Endodermal cell (in vitro differentiated cells): ENCODE measurements at regions not wholly inside any gene's neighbourhood (a gene's known extent, or its start where the extent isn't known, plus 50 kb on each side); places are given as distances from the start of the nearest gene placed in this dataset.

Source experiments
- DNase-seq: peaks from one replicate; pipeline ENCODE4 v3.0.0-alpha.2; 2017
- H3K27ac ChIP-seq: 2 replicates; pipeline ENCODE4 v1.5.1; 2013; ENCODE audit warnings: mild to moderate bottlenecking, low read depth, low read length, moderate library complexity
- H3K27me3 ChIP-seq: 2 replicates; pipeline ENCODE4 v1.6.1; 2013; ENCODE audit warnings: mild to moderate bottlenecking, low read length, moderate library complexity; ENCODE audit not compliant: insufficient read depth, control insufficient read depth, poor library complexity, severe bottlenecking
- H3K36me3 ChIP-seq: 2 replicates; pipeline ENCODE4 v1.7.0; 2013; ENCODE audit warnings: mild to moderate bottlenecking, low read length, moderate library complexity; ENCODE audit not compliant: control insufficient read depth, insufficient read depth
- H3K4me1 ChIP-seq: one replicate; pipeline ENCODE4 v1.7.0; 2013; ENCODE audit warnings: low read length; ENCODE audit not compliant: control insufficient read depth, insufficient read depth
- H3K4me3 ChIP-seq: 2 replicates; pipeline ENCODE4 v1.5.1; 2013; ENCODE audit warnings: mild to moderate bottlenecking, low read length, moderate library complexity
- H3K9ac ChIP-seq: 2 replicates; pipeline ENCODE4 v1.6.1; 2013; ENCODE audit warnings: mild to moderate bottlenecking, low read length, moderate library complexity; ENCODE audit not compliant: poor library complexity, severe bottlenecking; ENCODE audit errors: extremely low read depth
- H3K9me3 ChIP-seq: 2 replicates; pipeline ENCODE4 v1.6.1; 2013; ENCODE audit warnings: mild to moderate bottlenecking, low read length, moderate library complexity; ENCODE audit not compliant: control insufficient read depth
- H3K27ac Mint-ChIP-seq: 2 replicates; pipeline ENCODE4 v1.8.0; 2020; ENCODE audit warnings: mixed read lengths
- H3K27me3 Mint-ChIP-seq: 2 replicates; pipeline ENCODE4 v1.8.0; 2021; ENCODE audit warnings: mild to moderate bottlenecking, mixed read lengths; ENCODE audit not compliant: insufficient read depth
- H3K36me3 Mint-ChIP-seq: 2 replicates; pipeline ENCODE4 v1.8.0; 2020; ENCODE audit warnings: low read depth, mixed read lengths
- H3K4me1 Mint-ChIP-seq: 2 replicates; pipeline ENCODE4 v1.8.0; 2020; ENCODE audit warnings: mixed read lengths
- H3K4me3 Mint-ChIP-seq: 2 replicates; pipeline ENCODE4 v1.8.0; 2020; ENCODE audit warnings: mild to moderate bottlenecking, moderate library complexity, mixed read lengths
- H3K9me3 Mint-ChIP-seq: 2 replicates; pipeline ENCODE4 v1.8.0; 2020; ENCODE audit warnings: mild to moderate bottlenecking, mixed read lengths
- CTCF ChIP-seq: fragments of 200-600 bp; sonication (generic); conservative IDR thresholded peaks from 2 replicates; pipeline ENCODE4 v1.5.0; 2021; ENCODE audit warnings: antibody characterized with exemption, mild to moderate bottlenecking
- WGBS, 2 experiments: methylation state at CpG; one replicate each; pipeline versions ENCODE4 v1.1.5 to v1.1.7; 2013; ENCODE audit warnings: missing lambda C conversion rate in 2 of 2, mixed read lengths in 1 of 2; ENCODE audit not compliant: insufficient coverage in 1 of 2, insufficient read length in 1 of 2; 5-methylcytosine and 5-hydroxymethylcytosine counted together

GRCh38 chr4:24364852-24365251 is 219.5 kb downstream of the DHX15 start:
- H3K36me3 Mint-ChIP-seq: no peaks in the 10 kb centered on the region
- WGBS, 2 experiments: 96 to 100% methylated on average over 1 to 3 of the region's 3 CpGs
- no peaks in the 10 kb centered on the region for H3K27me3 ChIP-seq
- H3K4me3 ChIP-seq: no peak overlapping the region
- no peaks in the 10 kb centered on the region for H3K36me3 ChIP-seq
- H3K9me3 Mint-ChIP-seq: no peaks in the 10 kb centered on the region
- no peaks in the 10 kb centered on the region for H3K9me3 ChIP-seq
- no peak overlapping the region for H3K9ac ChIP-seq
- H3K27ac Mint-ChIP-seq: no peak overlapping the region
- H3K4me1 ChIP-seq: no peaks in the 10 kb centered on the region
- TF ChIP-seq CTCF: no peak
- no peak for DNase-seq
- H3K4me3 Mint-ChIP-seq: no peak overlapping the region
- peaks cover 21% of the 10 kb centered on the region for H3K27me3 Mint-ChIP-seq
- H3K4me1 Mint-ChIP-seq: peaks cover 21% of the 10 kb centered on the region
- H3K27ac ChIP-seq: no peak overlapping the region

GRCh38 chr4:24364249-24364648 is 220.1 kb downstream of the DHX15 start:
- peaks cover 15% of the 10 kb centered on the region for H3K4me1 Mint-ChIP-seq
- Histone ChIP-seq H3K27me3 (no peaks in the 10 kb centered on the region), H3K4me1 (no peaks in the 10 kb centered on the region), H3K36me3 (no peaks in the 10 kb centered on the region), H3K27ac (no peak overlapping the region), H3K4me3 (no peak overlapping the region), H3K9ac (no peak overlapping the region), H3K9me3 (no peaks in the 10 kb centered on the region)
- no peaks in the 10 kb centered on the region for H3K9me3 Mint-ChIP-seq
- no peaks in the 10 kb centered on the region for H3K36me3 Mint-ChIP-seq
- WGBS, 2 experiments: 90 to 93% methylated on average over 5 of the region's 5 CpGs
- DNase-seq: no peak
- H3K27me3 Mint-ChIP-seq: peaks cover 21% of the 10 kb centered on the region
- no peak for TF ChIP-seq CTCF
- no peak overlapping the region for H3K27ac Mint-ChIP-seq
- H3K4me3 Mint-ChIP-seq: no peak overlapping the region

GRCh38 chr4:24363751-24364150 is 220.6 kb downstream of the DHX15 start:
- no peaks in the 10 kb centered on the region for H3K27me3 ChIP-seq
- H3K27ac Mint-ChIP-seq: no peak overlapping the region
- no peak overlapping the region for H3K27ac ChIP-seq
- DNase-seq: no peak
- WGBS, 2 experiments: 91 to 97% methylated on average over 3 to 4 of the region's 4 CpGs
- no peaks in the 10 kb centered on the region for H3K36me3 ChIP-seq
- TF ChIP-seq CTCF: no peak
- no peaks in the 10 kb centered on the region for H3K4me1 ChIP-seq
- no peak overlapping the region for H3K4me3 ChIP-seq
- H3K9ac ChIP-seq: no peak overlapping the region
- H3K9me3 Mint-ChIP-seq: no peaks in the 10 kb centered on the region
- no peaks in the 10 kb centered on the region for H3K9me3 ChIP-seq
- H3K4me3 Mint-ChIP-seq: no peak overlapping the region
- H3K36me3 Mint-ChIP-seq: no peaks in the 10 kb centered on the region
- peaks cover 21% of the 10 kb centered on the region for H3K27me3 Mint-ChIP-seq
- H3K4me1 Mint-ChIP-seq: peaks cover 10% of the 10 kb centered on the region
